ENCODE measurements at regions not wholly inside any gene's neighbourhood (a gene's known extent, or its start where the extent isn't known, plus 50 kb on each side); places are given as distances from the start of the nearest gene placed in this dataset.

DNA sequence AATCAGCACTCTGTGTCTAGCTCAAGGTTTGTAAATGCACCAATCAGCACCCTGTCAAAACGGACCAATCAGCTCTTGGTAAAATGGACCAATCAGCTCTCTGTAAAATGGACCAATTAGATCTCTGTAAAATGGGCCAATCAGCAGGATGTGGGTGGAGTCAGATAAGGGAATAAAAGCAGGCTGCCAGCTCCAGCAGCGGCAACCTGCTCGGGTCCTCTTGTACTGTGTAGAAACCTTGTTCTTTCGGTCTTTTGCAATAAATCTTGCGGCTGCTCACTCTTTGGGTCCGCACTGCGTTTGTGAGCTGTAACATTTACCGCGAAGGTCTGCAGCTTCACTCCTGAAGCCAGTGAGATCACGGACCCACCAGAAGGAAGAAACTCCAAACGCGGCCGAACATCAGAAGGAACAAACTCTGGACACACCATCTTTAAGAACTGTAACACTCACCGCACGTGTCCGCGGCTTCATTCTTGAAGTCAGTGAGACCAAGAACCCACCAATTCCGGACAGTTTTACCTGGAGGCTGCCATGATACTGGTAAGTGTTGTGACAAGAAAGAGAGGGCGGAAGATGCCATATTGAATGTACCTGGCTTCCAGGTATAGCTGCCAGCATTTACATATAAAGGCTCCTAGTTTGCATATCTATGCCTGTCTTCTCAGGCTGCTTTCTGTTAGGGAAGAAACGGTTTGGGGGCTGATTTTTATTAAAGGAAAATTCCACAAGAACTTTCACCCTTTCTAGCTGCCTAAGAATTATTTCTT lies 758.5 kb upstream of the CTNND2 start:
- TF ChIP-seq POLR2A (IDR thresholded peaks at IDR 0.05; ENCODE audit: low read length) = no peak
- TF ChIP-seq GATA1 (IDR thresholded peaks at IDR 0.05; ENCODE audit: low read depth, low read length) = no peak
